Lower leg skin (tissue), 3 donors: ENCODE measurements at regions not wholly inside any gene's neighbourhood (a gene's known extent, or its start where the extent isn't known, plus 50 kb on each side); places are given as distances from the start of the nearest gene placed in this dataset.

Experiments
- POLR2A ChIP-seq, 2 donors: fragments of 450-650 bp; IDR thresholded peaks; one replicate each; pipeline ENCODE4 v1.6.1; 2016 to 2017; ENCODE audit warnings: antibody characterized with exemption in 2 of 2, mild to moderate bottlenecking in 1 of 2, moderate library complexity in 1 of 2
- TF ChIP-seq, protein P1 (sequence below), 3 donors: fragments of 450-650 bp; IDR thresholded peaks; one replicate each; pipeline ENCODE4 v1.5.1; 2016; ENCODE audit warnings: antibody characterized with exemption in 3 of 3, mild to moderate bottlenecking in 3 of 3, moderate library complexity in 2 of 3

DNA sequence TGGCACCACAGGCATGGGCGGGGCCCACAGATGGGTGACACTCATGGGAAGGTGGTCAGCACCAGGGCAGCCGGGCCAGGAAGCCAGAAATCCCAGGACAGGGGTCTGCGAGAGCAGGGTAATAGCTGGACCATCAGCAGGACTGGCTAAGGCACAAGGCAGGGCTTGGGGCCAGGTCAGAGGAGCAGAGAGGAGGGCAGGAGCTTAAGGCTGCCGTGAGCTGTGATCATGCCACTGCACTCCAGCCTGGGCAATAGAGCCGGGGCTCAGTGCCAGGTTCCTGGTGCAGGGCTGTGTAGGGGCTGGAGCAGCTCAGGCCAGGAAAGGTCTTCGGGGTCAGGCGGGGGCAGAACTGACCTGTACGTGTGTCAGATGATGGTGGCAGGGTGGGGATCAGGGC lies 64.2 kb upstream of the LINGO1 start:
- no peak for TF ChIP-seq POLR2A (IDR thresholded peaks at IDR 0.05)
- TF ChIP-seq, protein P1, sequence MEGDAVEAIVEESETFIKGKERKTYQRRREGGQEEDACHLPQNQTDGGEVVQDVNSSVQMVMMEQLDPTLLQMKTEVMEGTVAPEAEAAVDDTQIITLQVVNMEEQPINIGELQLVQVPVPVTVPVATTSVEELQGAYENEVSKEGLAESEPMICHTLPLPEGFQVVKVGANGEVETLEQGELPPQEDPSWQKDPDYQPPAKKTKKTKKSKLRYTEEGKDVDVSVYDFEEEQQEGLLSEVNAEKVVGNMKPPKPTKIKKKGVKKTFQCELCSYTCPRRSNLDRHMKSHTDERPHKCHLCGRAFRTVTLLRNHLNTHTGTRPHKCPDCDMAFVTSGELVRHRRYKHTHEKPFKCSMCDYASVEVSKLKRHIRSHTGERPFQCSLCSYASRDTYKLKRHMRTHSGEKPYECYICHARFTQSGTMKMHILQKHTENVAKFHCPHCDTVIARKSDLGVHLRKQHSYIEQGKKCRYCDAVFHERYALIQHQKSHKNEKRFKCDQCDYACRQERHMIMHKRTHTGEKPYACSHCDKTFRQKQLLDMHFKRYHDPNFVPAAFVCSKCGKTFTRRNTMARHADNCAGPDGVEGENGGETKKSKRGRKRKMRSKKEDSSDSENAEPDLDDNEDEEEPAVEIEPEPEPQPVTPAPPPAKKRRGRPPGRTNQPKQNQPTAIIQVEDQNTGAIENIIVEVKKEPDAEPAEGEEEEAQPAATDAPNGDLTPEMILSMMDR (IDR thresholded peaks at IDR 0.05) = no peak
